Left lung (tissue), 4 donors: ENCODE measurements at regions not wholly inside any gene's neighbourhood (a gene's known extent, or its start where the extent isn't known, plus 50 kb on each side); places are given as distances from the start of the nearest gene placed in this dataset.
"Not testable (repeated sequence)": the region's sequence is repeated elsewhere in the genome, so short reads cannot be mapped to it uniquely, and the experiment has no call there.

Source experiments
- ATAC-seq: fragments of 200-7000 bp; cut with Tn5 transposase; one replicate; pipeline ENCODE4 v1.9.1; 2020; ENCODE audit warnings: moderate library complexity
- DNase-seq, 4 donors: peaks; one replicate each; pipeline ENCODE4 v3.0.0-alpha.2; 2013 to 2020
- H3K27ac ChIP-seq, 2 donors: fragments of 200-600 bp; sonication (generic) in 1 of 2; one replicate each; pipeline versions ENCODE4 v1.5.0 to v1.8.0; 2020 to 2021
- H3K27me3 ChIP-seq, 2 donors: fragments of 200-600 bp; sonication (generic) in 1 of 2; one replicate each; pipeline versions ENCODE4 v1.5.0 to v1.8.0; 2020 to 2021
- H3K36me3 ChIP-seq, 2 donors: fragments of 200-600 bp; sonication (generic) in 1 of 2; one replicate each; pipeline versions ENCODE4 v1.5.0 to v1.8.0; 2020 to 2021
- H3K4me1 ChIP-seq, 2 donors: fragments of 200-600 bp; one replicate each; pipeline ENCODE4 v1.8.0; 2021
- H3K4me3 ChIP-seq, 2 donors: fragments of 200-600 bp; sonication (generic) in 1 of 2; one replicate each; pipeline versions ENCODE4 v1.5.0 to v1.8.0; 2020 to 2021; ENCODE audit warnings: mild to moderate bottlenecking in 1 of 2
- H3K9me3 ChIP-seq, 2 donors: fragments of 200-600 bp; sonication (generic) in 1 of 2; one replicate each; pipeline versions ENCODE4 v1.5.0 to v1.8.0; 2020 to 2021
- intact Hi-C, 2 donors: fragments of 100-400 bp; cut with DNase I; formaldehyde crosslinking; loops; one replicate each; pipeline versions ENCODE4 v1.11.2 to v1.14.2; 2022
- TF ChIP-seq, protein P1 (sequence below), 2 donors: fragments of 200-600 bp; sonication (generic) in 1 of 2; IDR thresholded peaks; one replicate each; pipeline versions ENCODE4 v1.5.0 to v1.8.0; 2021; ENCODE audit warnings: antibody characterized with exemption in 2 of 2
- donor health status: DM: no; HTN: yes; CAD: no.
- donor health status: DM: no; HTN: no; CAD: no.

DNA sequence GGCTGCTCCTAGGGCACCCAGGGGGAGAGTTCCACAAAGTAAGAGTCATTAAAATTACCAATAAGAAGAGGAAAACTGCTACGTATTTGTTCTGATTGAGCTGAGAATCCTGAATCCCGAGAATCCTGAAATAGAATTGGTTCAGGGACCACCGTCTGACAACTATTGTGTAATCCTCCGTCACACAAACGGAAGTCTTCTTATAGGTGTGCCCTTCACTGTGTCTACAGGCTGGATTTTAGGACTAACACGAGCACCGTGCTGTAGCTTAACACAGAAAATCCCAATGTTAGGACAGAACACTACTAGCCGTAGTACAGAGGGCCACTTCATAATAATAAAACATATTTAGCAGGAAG, 50.6 kb upstream of the RNF182 start:
- intact Hi-C loops: no loop called here
- peaks cover 0 to 2% of the 10 kb centered on the region in 2 donors for H3K9me3 ChIP-seq
- no peaks in the 10 kb centered on the region for H3K36me3 ChIP-seq
- peaks cover 0 to 7% of the 10 kb centered on the region in 2 donors for H3K27me3 ChIP-seq
- peaks cover 0 to 17% of the 10 kb centered on the region in 2 donors for H3K4me1 ChIP-seq
- peak; percentile 38 for ATAC-seq
- peak overlapping the region; percentile 35 to 44 for H3K4me3 ChIP-seq
- no peak for DNase-seq
- peak overlapping the region in 1 of 2 donors; percentile 26 for H3K27ac ChIP-seq
- TF ChIP-seq, protein P1, sequence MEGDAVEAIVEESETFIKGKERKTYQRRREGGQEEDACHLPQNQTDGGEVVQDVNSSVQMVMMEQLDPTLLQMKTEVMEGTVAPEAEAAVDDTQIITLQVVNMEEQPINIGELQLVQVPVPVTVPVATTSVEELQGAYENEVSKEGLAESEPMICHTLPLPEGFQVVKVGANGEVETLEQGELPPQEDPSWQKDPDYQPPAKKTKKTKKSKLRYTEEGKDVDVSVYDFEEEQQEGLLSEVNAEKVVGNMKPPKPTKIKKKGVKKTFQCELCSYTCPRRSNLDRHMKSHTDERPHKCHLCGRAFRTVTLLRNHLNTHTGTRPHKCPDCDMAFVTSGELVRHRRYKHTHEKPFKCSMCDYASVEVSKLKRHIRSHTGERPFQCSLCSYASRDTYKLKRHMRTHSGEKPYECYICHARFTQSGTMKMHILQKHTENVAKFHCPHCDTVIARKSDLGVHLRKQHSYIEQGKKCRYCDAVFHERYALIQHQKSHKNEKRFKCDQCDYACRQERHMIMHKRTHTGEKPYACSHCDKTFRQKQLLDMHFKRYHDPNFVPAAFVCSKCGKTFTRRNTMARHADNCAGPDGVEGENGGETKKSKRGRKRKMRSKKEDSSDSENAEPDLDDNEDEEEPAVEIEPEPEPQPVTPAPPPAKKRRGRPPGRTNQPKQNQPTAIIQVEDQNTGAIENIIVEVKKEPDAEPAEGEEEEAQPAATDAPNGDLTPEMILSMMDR (IDR thresholded peaks at IDR 0.05): no peak

DNA sequence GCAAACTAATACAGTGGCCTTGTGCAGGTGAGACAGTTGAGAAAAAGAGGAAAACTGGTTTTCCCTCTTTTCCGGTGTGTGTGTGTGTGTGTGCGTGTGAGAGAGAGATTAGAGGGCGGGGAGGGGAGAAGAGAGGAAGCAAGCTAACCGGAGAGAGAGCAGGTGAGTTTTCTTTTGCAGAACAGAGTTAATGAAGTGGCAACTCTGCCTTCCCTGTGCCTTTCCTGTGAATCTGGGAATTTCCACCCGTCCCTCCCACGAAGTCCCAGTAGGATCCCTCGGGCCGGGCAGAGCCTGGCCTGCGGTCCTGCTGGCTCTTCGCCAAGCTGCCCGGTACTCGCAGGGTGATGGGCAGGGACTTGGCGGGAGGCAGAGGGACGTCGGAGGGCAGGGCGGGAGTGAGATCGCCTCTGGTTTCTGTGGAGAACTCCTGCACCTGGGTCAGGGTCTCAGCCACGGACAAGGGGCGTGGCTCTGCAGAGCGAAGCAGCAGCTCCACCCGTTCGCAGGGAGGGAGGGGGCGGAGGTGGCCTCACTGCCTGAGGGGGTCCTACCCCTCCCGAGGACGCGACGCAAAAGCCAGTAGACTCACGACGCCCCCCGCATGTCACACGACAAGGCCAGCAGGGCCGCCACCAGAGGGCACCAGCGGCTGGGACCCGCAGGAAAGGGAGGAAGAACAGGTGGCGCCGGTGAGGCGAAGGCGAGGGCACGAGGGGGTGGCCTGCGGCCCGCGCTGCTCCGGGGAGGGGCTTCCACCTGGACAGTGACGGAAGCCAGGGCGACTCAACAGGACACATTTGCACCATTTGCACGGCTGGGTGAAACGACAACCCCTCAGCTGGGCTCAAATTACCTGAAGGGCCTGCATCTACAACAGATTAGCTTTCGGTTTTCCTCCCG, 51.2 kb upstream of the RNF182 start:
- Histone ChIP-seq H3K9me3 (peaks cover 0 to 2% of the 10 kb centered on the region in 2 donors), H3K4me3 (peak overlapping the region; percentile 35 to 44), H3K27me3 (peaks cover 0 to 7% of the 10 kb centered on the region in 2 donors), H3K36me3 (no peaks in the 10 kb centered on the region), H3K27ac (peak overlapping the region in 1 of 2 donors; percentile 26), H3K4me1 (peaks cover 0 to 17% of the 10 kb centered on the region in 2 donors)
- TF ChIP-seq, protein P1 (IDR thresholded peaks at IDR 0.05): peak; percentile 43 to 47
- ATAC-seq (peak; percentile 96), DNase-seq (peak in 3 of 4 donors; percentile 73 to 92 (median 74))
- intact Hi-C loops: no loop called here

DNA sequence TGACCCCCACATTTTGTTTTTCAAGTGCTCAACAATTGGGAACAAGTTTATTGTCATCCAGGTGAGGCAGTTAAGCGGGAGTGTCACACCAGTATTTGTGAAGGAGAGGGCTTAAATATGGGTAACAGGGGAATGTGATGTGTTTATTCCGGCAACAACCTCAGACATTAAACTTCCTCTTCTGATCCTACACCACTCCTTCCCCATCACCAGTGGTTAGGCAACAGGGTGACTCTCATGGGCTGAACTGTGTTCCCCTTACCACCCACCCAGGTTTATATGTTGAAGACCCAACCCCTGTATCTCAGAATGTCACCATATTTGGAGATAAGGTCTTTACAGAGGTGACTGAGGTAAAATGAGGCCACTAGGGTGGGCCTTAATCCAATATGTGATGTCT, 52.1 kb upstream of the RNF182 start:
- Histone ChIP-seq H3K4me1 (peaks cover 0 to 17% of the 10 kb centered on the region in 2 donors), H3K36me3 (no peaks in the 10 kb centered on the region), H3K9me3 (no peaks in the 10 kb centered on the region), H3K4me3 (no peak overlapping the region), H3K27ac (no peak overlapping the region), H3K27me3 (peaks cover 0 to 7% of the 10 kb centered on the region in 2 donors)
- intact Hi-C loops: no loop called here
- TF ChIP-seq, protein P1 (IDR thresholded peaks at IDR 0.05): no peak
- DNase-seq (no peak), ATAC-seq (no peak)

DNA sequence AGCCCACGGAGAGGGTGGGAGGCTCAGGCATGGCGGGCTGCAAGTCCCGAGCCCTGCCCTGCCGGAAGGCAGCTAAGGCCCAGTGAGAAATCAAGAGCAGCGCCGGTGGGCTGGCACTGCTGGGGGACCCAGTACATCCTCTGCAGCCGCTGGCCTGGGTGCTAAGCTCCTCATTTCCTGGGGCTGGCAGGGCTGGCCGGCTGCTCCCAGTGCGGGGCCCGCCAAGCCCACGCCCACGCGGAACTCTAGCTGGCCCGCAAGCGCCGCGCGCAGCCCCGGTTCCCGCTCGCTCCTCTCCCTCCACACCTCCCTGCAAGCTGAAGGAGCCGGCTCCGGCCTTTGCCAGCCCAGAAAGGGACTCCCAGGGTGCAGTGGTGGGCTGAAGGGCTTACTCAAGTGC, 52.7 kb upstream of the RNF182 start:
- H3K9me3 ChIP-seq, H3K27me3 ChIP-seq, H3K36me3 ChIP-seq, H3K27ac ChIP-seq, ATAC-seq, intact Hi-C loops, H3K4me3 ChIP-seq: not testable (repeated sequence)
- DNase-seq: peak in 1 of 4 donors; percentile 69
- peaks cover 0 to 17% of the 10 kb centered on the region in 2 donors for H3K4me1 ChIP-seq

DNA sequence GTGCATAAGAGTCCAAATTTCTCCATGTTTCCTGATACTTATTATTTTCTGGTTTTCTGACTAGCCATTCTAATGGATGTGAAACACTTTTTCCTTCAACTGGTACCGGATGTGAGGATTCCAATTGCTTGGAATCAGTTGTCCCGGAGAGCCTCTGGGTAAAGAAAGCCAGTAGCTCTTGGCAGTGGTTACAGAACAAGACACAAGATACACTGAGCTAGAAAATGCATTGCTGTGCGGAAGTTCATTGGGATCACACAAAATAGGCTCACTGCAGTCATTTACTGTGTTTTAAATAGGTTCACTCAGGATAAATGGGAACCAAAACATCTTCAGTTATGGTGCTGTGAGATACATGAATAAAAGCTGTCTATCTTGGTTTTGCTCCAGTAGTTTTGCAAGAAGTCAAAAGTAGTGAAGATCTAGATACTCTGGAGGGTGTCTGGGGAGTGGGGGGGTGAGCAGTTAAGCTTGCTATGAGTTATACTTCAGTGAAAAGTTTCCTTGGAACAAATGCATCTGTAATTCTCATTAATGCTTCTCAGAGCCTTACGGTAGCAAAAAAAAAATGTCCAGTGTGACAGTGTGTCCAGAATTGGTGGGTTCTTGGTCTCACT, 54.4 kb upstream of the RNF182 start:
- DNase-seq: no peak
- ATAC-seq: no peak
- intact Hi-C loops: no loop called here
- no peak overlapping the region for H3K27ac ChIP-seq
- peaks cover 0 to 17% of the 10 kb centered on the region in 2 donors for H3K4me1 ChIP-seq
- no peak overlapping the region for H3K4me3 ChIP-seq
- TF ChIP-seq, protein P1 (IDR thresholded peaks at IDR 0.05): no peak
- H3K27me3 ChIP-seq: peaks cover 0 to 7% of the 10 kb centered on the region in 2 donors
- no peaks in the 10 kb centered on the region for H3K9me3 ChIP-seq
- no peaks in the 10 kb centered on the region for H3K36me3 ChIP-seq
